ENCODE measurements at regions not wholly inside any gene's neighbourhood (a gene's known extent, or its start where the extent isn't known, plus 50 kb on each side); places are given as distances from the start of the nearest gene placed in this dataset.
"Not testable (repeated sequence)": the region's sequence is repeated elsewhere in the genome, so short reads cannot be mapped to it uniquely, and the experiment has no call there.

DNA sequence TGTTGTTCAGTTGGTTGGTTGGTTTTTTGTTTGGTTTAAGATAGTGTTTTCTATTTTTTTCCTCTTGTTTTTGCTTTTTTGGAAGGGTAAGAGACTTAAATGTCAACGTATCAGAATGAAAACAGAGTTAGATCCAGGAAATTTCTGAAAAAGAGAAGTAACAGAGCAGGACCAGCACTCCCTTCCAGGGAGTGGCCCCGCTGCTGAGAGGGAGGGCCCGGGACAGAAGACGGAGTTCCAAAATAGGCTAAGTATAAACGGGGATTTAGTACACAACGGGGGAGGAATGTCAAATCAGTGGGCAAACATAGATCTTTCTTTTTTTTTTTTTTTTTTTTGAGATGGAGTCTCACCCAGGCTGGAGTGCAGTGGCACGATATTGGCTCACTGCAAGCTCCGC, 92.7 kb upstream of the RUFY1 start:
- DNase-seq (ENCODE audit: low read depth in 4 of 4, low spot score in 3 of 4) = no peak

DNA sequence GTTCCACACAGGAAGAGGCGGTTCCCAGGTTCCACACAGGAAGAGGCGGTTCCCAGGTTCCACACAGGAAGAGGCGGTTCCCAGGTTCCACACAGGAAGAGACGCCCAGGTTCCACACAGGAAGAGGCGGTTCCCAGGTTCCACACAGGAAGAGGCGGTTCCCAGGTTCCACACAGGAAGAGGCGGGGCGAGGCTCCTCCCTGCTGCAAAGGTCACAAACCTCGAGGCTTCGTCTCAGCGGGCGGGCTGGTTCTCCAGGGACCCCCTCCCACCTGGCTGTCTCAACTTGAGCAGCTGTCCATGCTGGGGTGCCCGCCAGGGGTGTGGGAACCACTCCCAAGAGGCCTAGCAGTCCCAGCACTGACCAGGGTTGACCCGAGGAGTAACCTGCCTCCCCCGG, 94.3 kb upstream of the RUFY1 start:
- not testable (repeated sequence) for DNase-seq (ENCODE audit: low read depth in 4 of 4, low spot score in 3 of 4)

DNA sequence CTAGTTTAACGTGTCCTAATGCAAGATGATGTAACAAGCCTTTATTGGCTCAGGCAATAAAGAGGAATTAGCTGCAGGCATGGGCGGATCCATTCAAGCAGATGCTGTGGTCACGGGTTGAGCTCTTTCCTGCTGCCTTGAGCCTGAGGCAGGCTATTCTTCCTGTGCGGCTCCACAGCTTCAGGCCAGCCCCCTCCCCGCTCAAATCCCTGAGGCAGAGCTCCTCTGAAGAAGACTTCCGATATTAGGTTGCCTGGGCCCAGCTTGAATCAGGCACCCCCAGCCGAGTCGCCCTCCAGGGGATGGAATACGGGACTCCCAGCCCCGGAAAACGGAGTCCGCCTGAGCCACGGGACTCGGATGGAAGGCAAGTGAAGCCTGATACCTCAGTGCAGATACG, 95.0 kb upstream of the RUFY1 start:
- no peak for DNase-seq (ENCODE audit: low read depth in 4 of 4, low spot score in 3 of 4)

DNA sequence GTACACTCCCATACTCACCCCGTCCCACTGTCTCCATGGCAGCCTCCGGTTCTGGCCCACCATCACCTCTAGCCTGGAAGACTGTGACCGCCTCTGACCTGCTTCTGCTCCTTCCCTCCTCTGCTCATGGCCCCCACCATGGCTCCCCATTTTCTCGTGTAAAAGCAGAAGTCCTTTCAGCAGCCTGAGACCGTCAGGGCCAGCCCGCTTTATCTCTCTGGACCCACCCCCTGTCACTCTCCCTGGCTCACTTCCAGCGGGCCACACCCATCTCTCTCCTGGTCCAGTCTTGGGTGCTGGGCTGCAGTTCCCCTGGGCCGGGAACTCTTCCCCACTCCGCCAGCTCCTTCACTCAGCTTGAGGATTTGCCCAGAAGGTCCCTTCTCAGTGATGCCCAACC, 96.0 kb upstream of the RUFY1 start:
- no peak for DNase-seq (ENCODE audit: low read depth in 4 of 4, low spot score in 3 of 4)

DNA sequence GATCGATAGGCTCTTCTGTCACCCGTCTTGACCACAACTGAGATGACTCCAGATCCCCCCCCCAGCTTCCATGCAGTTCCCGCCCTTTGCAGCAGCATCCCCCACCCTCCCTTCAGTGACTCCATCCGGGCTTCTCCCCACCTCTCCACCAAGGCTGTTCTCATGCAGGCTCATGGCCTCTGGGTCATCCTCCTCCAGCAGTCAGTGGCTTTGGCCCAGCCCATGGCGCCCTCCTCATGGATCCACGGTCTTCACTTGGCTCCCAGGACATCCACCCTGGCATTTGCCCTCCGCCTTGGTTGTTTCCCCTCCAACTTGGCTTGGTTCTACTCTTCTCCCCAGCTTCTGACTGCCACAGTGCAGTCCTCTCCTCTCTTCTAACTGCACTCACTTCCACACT, 96.7 kb upstream of the RUFY1 start:
- DNase-seq (ENCODE audit: low read depth in 4 of 4, low spot score in 3 of 4) = no peak

DNA sequence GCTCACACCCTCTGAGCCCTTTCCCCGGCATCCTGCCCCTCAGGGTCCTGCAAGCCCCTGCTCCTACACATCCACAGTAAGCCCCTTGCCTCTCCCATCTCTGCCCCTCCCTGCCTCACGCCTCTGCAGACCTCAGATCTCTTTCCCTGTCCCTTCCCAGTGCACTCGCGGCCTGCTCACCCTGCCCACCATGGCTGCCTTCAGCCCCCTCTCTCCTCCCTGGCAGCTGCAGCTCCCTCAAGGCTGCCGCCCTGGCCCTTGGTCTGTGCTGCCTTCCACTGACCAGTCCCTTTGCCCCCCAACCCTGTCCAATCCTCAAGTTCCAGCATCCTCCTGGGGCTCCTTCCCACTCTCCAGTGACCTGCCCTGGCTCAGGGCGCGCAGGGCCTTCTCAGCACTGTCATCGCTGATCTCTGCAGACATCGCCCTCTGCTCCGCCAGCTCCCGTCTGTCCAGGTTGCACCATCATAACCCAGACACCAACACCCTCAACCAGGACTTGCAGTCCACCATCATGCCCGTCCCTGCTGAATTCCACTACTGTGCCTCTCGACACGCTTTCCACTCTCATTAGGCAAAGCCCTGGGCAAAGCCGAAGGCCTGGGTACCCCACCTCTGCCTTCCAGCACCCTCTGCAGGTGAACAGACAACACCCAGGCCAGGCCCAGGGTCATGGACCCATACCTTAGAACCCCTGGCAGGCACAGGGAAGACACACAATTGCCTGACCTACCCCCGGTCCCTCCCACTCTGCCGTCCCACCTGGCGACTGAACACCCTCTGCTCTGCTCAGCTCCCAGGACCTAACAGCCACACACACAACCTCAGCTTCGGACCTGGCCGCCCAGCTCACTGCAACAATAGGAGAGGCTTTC, 97.8 kb upstream of the RUFY1 start:
- DNase-seq (ENCODE audit: low read depth in 4 of 4, low spot score in 3 of 4) = no peak

DNA sequence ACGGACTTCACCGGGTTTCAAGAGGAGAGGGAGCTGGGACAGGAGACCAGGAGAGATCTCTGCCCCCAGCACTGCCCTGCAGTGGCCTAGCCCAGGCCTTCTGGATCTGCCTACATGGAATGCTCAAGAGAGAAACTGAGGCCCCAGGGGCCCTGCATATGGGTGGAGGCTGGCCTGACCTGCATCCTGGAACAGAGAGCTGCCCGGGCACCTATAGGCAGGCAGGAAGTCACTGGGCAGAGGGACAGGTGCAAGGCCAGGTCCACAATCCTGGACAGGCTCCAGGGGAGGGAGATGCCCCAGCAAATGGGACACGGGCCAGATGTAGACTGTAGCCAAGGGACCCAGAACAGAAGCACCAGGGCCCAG, 98.5 kb upstream of the RUFY1 start:
- DNase-seq (ENCODE audit: low read depth in 4 of 4, low spot score in 3 of 4) = no peak

DNA sequence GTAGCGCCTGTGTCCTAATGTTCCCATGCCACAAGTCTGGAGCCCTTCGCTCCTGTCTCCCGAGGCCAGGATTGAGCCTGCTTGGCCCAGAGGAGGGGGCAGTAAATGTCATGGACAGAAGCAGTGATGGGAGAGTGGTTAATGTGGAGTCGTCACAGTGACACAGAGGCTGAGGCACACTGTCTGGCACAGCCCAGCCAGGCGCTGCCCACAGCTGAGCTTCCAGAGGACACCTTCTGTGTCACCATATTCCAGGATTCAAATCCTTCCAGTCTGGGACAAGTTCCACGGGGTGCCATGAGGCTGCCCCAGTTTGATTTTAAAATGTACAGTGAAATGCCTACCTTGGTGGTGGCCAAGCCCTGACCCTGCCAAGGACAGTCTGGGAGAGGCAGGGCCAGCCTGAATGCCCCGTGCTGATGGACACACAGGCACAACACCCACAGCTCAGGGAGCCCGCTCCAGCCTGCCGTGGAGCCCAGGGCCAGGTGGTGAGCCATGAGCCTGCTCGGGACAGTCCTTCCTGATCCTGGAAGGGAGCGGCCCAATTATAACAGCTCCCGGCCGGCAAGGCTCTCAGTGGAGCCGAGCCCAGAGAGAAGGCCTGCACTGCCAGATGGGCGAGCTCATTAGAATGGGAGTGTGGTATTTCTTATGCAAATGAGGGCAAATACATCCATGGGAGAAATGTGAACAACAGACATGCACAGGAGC, 99.1 kb upstream of the RUFY1 start:
- DNase-seq (ENCODE audit: low read depth in 4 of 4, low spot score in 3 of 4) = no peak

DNA sequence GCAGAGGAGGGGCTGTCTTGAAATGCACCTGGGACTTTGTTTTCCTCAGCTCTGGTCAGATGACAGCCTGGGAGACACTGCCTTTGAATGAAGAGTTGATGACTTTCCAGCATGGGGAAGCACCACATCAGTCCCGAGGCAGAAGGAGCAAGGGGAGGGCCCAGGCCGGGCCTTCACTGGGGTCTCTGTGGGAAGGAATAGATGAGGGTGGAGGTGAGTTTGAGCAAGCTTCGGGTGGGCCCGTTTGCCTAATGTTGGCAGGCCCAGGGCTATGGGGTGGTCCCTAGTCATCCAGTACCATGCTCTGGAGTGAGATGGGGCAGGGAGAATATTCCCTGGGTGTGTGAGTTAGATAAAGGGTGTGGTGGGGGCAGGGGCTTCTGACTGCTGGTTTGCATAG, 100.4 kb upstream of the RUFY1 start:
- DNase-seq (ENCODE audit: low read depth in 4 of 4, low spot score in 3 of 4) = not testable (repeated sequence)

DNA sequence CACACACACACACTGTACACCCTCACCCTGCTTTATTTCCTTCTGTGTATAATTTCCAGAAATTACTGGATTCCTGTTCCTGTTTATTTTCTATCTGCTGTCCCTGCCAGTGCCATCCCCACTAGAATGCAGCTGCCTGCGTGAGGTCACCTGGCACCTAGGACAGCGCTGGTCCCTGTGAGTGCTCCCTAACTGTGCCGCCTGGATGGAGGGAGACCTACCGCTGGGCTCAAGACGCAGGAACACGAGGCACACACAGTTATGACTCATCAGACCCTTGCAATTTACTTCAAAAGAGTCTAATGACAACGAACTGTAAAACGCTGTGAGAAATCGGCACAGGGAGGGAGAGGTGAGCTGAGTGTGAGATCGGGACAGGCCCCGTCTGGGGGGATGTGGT, 102.1 kb upstream of the RUFY1 start:
- DNase-seq (ENCODE audit: low read depth in 4 of 4, low spot score in 3 of 4) = not testable (repeated sequence)

DNA sequence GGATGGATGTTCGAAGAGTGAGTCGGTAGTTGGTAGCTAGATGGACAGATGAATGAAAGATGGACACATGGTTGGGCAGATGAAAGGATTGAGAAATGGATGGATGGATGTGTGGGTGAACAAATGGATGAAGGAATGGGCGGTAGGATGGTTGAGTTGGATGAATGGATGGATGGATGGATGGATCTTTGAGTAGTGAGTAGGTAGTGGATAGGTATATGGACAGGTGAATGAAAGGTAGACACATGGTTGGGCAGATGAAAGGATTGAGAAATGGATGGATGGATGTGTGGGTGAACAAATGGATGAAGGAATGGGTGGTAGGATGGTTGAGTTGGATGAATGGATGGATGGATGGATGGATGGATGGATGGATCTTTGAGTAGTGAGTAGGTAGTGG, 97.0 kb upstream of the ADAMTS2 start:
- DNase-seq (ENCODE audit: low read depth in 4 of 4, low spot score in 3 of 4) = not testable (repeated sequence)

DNA sequence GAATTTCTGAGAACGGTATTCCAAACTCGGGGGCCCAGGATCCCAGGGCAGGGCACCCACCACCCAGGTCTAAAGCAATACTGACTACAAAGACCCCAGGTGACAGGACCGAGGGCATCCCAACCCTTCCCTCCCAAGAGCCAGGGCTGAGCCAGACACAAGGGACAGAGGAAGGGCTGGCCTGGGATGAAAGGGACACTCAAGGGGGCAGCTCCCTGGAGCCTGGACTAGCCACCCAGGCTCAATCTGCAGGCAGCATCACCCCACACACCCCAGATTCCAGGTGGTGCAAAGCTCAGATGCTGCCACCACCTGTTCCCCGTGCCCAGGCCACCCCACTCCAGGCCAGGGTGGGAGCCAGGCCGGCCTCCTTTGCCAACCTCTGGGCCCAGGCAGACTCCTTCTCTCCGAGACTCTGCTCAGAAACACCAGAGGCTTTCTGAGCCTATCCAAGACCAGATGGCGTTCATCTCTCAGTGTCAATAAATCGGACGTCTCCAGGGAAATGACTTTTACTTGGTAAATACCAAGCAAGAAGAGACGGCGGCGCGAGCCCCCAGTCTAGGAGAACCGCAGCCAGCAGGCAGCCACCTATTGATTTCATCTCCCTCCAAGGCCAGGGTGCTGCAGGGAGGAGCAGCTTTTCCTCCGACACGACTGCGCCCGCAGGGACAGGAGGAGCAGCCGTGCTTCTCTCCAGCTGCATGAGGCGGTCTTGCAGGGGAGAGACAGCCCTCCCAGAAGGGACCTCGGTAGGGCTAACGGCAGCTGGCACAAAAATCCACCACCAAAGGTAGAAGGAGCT, 94.1 kb upstream of the ADAMTS2 start:
- no peak for DNase-seq (ENCODE audit: low read depth in 4 of 4, low spot score in 3 of 4)

DNA sequence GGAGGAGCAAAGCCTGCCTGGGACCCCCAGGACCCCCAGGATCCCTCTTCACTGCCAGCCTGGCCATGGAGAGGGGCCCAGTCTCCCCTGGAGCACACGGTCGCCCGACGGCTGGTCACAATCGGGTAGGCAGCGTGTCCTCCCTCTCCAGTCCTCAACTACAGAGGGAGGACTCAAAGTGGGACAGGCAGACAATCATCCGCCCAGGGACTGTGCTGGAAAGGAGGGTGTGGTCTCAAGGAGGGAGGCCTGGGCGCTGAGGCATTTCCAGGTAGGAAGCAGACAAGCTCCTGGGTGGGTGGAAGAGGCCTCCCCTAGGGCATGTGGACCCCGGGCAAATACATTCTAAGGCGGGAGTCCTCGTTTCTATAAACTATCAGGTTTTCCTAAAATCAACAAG, 93.2 kb upstream of the ADAMTS2 start:
- no peak for DNase-seq (ENCODE audit: low read depth in 4 of 4, low spot score in 3 of 4)

DNA sequence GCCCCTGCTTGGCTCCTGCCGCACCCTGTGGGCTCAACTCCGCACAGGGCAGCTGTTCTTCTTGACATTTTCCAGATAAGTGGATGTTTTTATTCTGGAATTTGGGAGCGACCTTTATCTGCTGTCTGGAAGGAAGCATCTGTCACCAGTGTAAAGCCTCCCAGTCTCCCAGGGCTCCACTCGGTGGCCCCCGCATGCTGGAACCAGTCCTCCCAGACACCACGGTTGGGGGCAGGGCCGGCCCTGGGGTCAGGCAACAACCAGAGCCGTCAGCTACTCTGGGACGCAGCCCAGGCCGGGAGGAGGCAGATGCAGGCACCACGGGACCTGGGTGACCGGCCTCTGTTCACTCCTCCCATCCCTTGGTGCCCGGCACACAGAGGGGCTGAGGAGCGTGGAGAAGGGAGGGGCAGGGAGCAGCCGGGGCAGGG, 92.8 kb upstream of the ADAMTS2 start:
- no peak for DNase-seq (ENCODE audit: low read depth in 4 of 4, low spot score in 3 of 4)

DNA sequence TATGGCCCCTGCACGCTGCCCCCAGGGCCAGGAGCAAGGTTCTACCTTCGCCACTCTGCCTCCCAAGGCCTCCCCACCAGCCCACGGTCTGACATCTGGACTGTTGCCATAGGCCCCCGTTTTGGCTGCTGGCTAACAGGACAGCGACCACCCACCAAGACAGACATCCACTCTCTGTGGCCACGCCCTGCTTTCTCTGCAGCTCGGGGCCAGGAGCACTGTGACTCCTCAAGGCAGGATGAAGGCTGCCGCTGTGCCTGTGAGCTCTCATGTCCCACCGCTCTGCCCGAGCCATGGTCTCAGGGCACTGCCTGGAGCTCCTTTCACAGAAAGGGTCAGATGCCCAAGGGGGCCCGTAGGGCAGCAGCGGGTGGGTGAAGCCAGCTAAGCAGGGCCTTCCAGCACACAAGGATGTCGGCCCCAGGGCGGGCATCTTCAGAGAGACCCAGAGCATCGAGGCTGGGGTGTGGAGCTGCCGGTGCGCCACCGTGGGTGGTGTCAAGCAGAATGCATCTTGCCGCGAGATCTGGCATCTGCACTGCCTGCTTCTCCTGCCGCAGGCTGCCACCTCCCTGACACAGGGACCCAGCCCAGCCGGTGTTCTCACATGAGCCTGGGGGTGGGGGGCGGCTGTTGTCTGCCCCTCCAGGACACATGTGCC, 92.2 kb upstream of the ADAMTS2 start:
- DNase-seq (ENCODE audit: low read depth in 4 of 4, low spot score in 3 of 4) = no peak

DNA sequence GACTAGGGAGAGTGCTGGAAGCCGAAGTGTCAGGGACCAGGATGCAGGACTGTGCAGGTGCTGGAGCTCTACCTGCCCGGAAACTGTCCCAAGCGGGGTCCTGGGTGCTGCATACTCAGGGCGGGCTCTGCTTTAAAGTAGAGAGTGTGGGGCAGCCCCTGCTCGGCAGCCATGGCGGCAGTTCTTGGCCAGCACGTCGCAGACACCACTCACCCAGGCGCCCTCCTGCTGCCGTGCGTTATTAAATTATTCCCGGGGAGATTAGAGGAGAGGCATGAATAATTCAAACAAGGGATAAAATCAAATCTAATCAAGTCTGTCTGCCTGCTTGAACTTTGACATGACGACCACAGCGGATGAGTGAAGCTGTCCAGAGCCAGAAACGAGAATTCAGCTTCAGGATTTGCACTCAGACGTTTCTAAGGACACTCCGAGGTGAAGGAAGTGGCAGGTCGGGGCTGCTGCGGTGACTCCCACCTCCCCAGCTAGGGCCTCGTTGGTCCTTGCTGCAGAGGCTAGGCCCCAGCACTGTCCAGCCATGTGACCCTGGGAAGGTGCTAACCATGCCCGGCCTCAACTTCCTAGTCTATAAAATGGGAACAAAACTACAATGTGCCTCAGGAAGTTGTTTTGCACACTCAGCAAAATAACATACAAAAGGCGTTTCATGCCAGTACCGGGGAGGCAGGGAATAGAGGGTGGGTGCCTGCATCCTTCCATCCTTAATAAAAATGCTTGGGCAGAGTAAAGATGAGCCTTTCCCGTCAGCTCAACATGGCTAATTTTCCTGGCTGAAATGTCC, 91.3 kb upstream of the ADAMTS2 start:
- no peak for DNase-seq (ENCODE audit: low read depth in 4 of 4, low spot score in 3 of 4)

DNA sequence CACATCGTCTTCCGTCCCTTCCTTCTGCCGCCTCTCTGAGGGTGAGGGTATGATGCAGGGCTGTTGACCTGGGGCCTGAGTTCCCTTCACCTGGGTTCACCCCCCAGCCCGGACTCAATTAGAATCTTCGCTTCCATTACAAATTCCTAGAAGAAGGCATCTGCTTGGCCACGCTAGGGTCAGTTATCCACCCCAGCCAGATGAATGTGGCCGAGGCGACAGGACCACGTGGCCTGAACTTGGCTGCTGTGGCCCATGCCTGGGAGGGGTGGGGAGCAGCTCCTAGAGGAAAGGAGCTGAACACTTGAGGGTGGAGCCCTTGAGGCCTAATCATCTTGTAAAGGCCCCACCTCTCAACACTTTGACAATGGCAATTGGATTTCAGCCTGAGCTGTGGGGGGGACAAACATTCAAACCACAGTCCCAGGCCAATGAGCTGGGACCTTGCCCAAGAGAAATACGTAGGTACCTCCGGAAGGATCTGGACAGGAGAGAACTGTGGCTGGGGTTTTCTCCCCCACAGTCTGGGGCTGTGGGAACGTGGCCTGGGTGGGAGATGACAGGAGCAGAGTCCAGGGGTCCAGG, 90.6 kb upstream of the ADAMTS2 start:
- DNase-seq (ENCODE audit: low read depth in 4 of 4, low spot score in 3 of 4) = no peak

DNA sequence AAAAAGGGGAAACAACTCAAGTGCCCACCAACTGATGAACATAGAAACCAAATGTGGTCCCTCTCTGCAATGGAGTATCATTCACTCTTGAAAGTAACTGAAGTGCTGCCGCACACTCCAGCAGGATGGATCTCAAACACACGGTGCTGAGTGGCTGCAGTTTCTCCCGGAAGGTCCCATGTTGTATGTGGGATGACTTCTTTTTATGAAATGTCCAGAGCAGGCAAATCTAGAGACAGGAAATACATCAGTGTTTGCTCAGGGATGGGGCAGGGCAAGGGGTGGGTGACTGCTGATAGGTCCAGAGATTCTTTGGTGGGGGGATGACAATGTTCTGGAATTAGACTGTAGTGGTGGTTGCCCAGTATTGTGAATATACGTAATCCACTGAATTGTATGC, 89.9 kb upstream of the ADAMTS2 start:
- no peak for DNase-seq (ENCODE audit: low read depth in 4 of 4, low spot score in 3 of 4)

DNA sequence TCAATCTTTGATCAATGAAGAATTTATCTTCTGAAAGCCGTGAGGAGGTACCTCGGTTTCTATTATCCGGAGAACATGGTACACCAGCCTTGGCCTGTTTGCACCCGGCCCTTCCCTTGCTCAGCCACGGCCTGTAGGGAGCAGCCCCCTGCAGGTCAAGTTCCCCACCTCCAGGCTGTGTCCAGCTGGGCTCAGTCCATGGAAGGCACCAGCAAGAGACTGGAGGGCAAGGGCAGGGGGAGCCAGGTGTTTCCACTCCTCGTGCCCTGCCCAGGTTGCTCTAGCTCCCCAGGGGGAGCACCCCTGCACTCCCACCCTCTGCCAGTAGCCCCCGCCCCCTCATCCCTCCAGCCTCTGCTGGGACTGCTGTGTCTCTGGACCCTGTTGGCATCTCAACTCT, 87.3 kb upstream of the ADAMTS2 start:
- DNase-seq (ENCODE audit: low read depth in 4 of 4, low spot score in 3 of 4) = no peak

Measured in left renal pelvis (tissue), 4 donors.